Endodermal cell (in vitro differentiated cells): ENCODE measurements at regions not wholly inside any gene's neighbourhood (a gene's known extent, or its start where the extent isn't known, plus 50 kb on each side); places are given as distances from the start of the nearest gene placed in this dataset.
A peak's percentile ranks its signal among the peaks of the same experiment; 100 is the strongest.

Experiments
- DNase-seq: peaks from one replicate; pipeline ENCODE4 v3.0.0-alpha.2; 2017
- H3K27ac ChIP-seq: 2 replicates; pipeline ENCODE4 v1.5.1; 2013; ENCODE audit warnings: mild to moderate bottlenecking, low read depth, low read length, moderate library complexity
- H3K27me3 ChIP-seq: 2 replicates; pipeline ENCODE4 v1.6.1; 2013; ENCODE audit warnings: mild to moderate bottlenecking, low read length, moderate library complexity; ENCODE audit not compliant: insufficient read depth, control insufficient read depth, poor library complexity, severe bottlenecking
- H3K36me3 ChIP-seq: 2 replicates; pipeline ENCODE4 v1.7.0; 2013; ENCODE audit warnings: mild to moderate bottlenecking, low read length, moderate library complexity; ENCODE audit not compliant: control insufficient read depth, insufficient read depth
- H3K4me1 ChIP-seq: one replicate; pipeline ENCODE4 v1.7.0; 2013; ENCODE audit warnings: low read length; ENCODE audit not compliant: control insufficient read depth, insufficient read depth
- H3K4me3 ChIP-seq: 2 replicates; pipeline ENCODE4 v1.5.1; 2013; ENCODE audit warnings: mild to moderate bottlenecking, low read length, moderate library complexity
- H3K9ac ChIP-seq: 2 replicates; pipeline ENCODE4 v1.6.1; 2013; ENCODE audit warnings: mild to moderate bottlenecking, low read length, moderate library complexity; ENCODE audit not compliant: poor library complexity, severe bottlenecking; ENCODE audit errors: extremely low read depth
- H3K9me3 ChIP-seq: 2 replicates; pipeline ENCODE4 v1.6.1; 2013; ENCODE audit warnings: mild to moderate bottlenecking, low read length, moderate library complexity; ENCODE audit not compliant: control insufficient read depth
- H3K27ac Mint-ChIP-seq: 2 replicates; pipeline ENCODE4 v1.8.0; 2020; ENCODE audit warnings: mixed read lengths
- H3K27me3 Mint-ChIP-seq: 2 replicates; pipeline ENCODE4 v1.8.0; 2021; ENCODE audit warnings: mild to moderate bottlenecking, mixed read lengths; ENCODE audit not compliant: insufficient read depth
- H3K36me3 Mint-ChIP-seq: 2 replicates; pipeline ENCODE4 v1.8.0; 2020; ENCODE audit warnings: low read depth, mixed read lengths
- H3K4me1 Mint-ChIP-seq: 2 replicates; pipeline ENCODE4 v1.8.0; 2020; ENCODE audit warnings: mixed read lengths
- H3K4me3 Mint-ChIP-seq: 2 replicates; pipeline ENCODE4 v1.8.0; 2020; ENCODE audit warnings: mild to moderate bottlenecking, moderate library complexity, mixed read lengths
- H3K9me3 Mint-ChIP-seq: 2 replicates; pipeline ENCODE4 v1.8.0; 2020; ENCODE audit warnings: mild to moderate bottlenecking, mixed read lengths
- WGBS, 2 experiments: methylation state at CpG; one replicate each; pipeline versions ENCODE4 v1.1.5 to v1.1.7; 2013; ENCODE audit warnings: missing lambda C conversion rate in 2 of 2, mixed read lengths in 1 of 2; ENCODE audit not compliant: insufficient coverage in 1 of 2, insufficient read length in 1 of 2; 5-methylcytosine and 5-hydroxymethylcytosine counted together
- TF ChIP-seq, protein P1 (sequence below): fragments of 200-600 bp; sonication (generic); conservative IDR thresholded peaks from 2 replicates; pipeline ENCODE4 v1.5.0; 2021; ENCODE audit warnings: antibody characterized with exemption, mild to moderate bottlenecking

DNA sequence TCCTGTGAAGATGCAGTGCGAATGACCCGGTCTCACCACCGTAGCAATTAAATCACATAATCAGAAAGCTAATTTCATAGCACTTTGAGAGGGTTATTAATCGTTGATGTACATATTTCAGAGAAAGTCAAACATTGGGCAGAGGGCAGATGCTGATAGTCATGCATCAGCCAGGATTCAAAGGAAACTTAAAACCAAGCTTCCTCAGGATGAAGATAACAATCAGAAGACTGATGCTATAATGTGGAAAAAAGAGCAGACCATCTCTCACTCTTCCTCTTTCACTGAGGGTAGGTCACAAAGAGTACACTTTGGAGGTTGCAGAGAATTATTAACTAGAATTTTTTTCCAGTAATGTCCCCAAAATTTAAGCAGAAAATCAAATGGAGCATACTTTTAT lies 1027.7 kb upstream of the ZEB2 start:
- TF ChIP-seq, protein P1, sequence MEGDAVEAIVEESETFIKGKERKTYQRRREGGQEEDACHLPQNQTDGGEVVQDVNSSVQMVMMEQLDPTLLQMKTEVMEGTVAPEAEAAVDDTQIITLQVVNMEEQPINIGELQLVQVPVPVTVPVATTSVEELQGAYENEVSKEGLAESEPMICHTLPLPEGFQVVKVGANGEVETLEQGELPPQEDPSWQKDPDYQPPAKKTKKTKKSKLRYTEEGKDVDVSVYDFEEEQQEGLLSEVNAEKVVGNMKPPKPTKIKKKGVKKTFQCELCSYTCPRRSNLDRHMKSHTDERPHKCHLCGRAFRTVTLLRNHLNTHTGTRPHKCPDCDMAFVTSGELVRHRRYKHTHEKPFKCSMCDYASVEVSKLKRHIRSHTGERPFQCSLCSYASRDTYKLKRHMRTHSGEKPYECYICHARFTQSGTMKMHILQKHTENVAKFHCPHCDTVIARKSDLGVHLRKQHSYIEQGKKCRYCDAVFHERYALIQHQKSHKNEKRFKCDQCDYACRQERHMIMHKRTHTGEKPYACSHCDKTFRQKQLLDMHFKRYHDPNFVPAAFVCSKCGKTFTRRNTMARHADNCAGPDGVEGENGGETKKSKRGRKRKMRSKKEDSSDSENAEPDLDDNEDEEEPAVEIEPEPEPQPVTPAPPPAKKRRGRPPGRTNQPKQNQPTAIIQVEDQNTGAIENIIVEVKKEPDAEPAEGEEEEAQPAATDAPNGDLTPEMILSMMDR: no peak
- 92 to 97% methylated on average over 4 of the region's 4 CpGs for WGBS, 2 experiments
- Histone ChIP-seq H3K9me3 (no peaks in the 10 kb centered on the region), H3K27me3 (no peaks in the 10 kb centered on the region), H3K36me3 (no peaks in the 10 kb centered on the region), H3K4me1 (peaks cover 9% of the 10 kb centered on the region), H3K9ac (no peak overlapping the region), H3K27ac (no peak overlapping the region), H3K4me3 (no peak overlapping the region)
- Mint-ChIP-seq H3K4me1 (peaks cover 15% of the 10 kb centered on the region), H3K9me3 (no peaks in the 10 kb centered on the region), H3K27me3 (no peaks in the 10 kb centered on the region), H3K27ac (no peak overlapping the region), H3K36me3 (no peaks in the 10 kb centered on the region), H3K4me3 (no peak overlapping the region)
- no peak for DNase-seq

GRCh38 chr2:145546091-145546490 lies 1026.2 kb upstream of the ZEB2 start:
- H3K9me3 ChIP-seq: no peaks in the 10 kb centered on the region
- no peaks in the 10 kb centered on the region for H3K36me3 ChIP-seq
- peak overlapping the region; percentile 50 for H3K4me3 ChIP-seq
- peaks cover 13% of the 10 kb centered on the region for H3K4me1 Mint-ChIP-seq
- no peaks in the 10 kb centered on the region for H3K27me3 Mint-ChIP-seq
- 78 to 83% methylated on average over 2 of the region's 2 CpGs for WGBS, 2 experiments
- H3K27ac Mint-ChIP-seq: no peak overlapping the region
- no peak overlapping the region for H3K27ac ChIP-seq
- H3K27me3 ChIP-seq: no peaks in the 10 kb centered on the region
- no peak overlapping the region for H3K9ac ChIP-seq
- peaks cover 3% of the 10 kb centered on the region for H3K9me3 Mint-ChIP-seq
- peaks cover 9% of the 10 kb centered on the region for H3K4me1 ChIP-seq
- no peaks in the 10 kb centered on the region for H3K36me3 Mint-ChIP-seq
- TF ChIP-seq, protein P1: peak; percentile 28
- no peak for DNase-seq
- H3K4me3 Mint-ChIP-seq: no peak overlapping the region

GRCh38 chr2:145543856-145544255 lies 1023.9 kb upstream of the ZEB2 start:
- WGBS, 2 experiments: 80 to 92% methylated on average over 1 to 4 of the region's 5 CpGs
- Histone ChIP-seq H3K4me3 (no peak overlapping the region), H3K9me3 (no peaks in the 10 kb centered on the region), H3K27ac (no peak overlapping the region), H3K36me3 (no peaks in the 10 kb centered on the region), H3K4me1 (peaks cover 9% of the 10 kb centered on the region), H3K9ac (no peak overlapping the region), H3K27me3 (no peaks in the 10 kb centered on the region)
- H3K9me3 Mint-ChIP-seq: peaks cover 3% of the 10 kb centered on the region
- H3K4me1 Mint-ChIP-seq: peaks cover 13% of the 10 kb centered on the region
- H3K27me3 Mint-ChIP-seq: no peaks in the 10 kb centered on the region
- H3K27ac Mint-ChIP-seq: no peak overlapping the region
- H3K36me3 Mint-ChIP-seq: no peaks in the 10 kb centered on the region
- H3K4me3 Mint-ChIP-seq: no peak overlapping the region
- DNase-seq: no peak
- TF ChIP-seq, protein P1: no peak
